NOMO-1 treated with DMSO at 0.1 percent for 48 hours (cell line): ENCODE measurements at regions not wholly inside any gene's neighbourhood (a gene's known extent, or its start where the extent isn't known, plus 50 kb on each side); places are given as distances from the start of the nearest gene placed in this dataset.
"Not testable (repeated sequence)": the region's sequence is repeated elsewhere in the genome, so short reads cannot be mapped to it uniquely, and the experiment has no call there.

Experiments
- DNase-seq: peaks from one replicate; lab custom pipeline; 2025; ENCODE audit not compliant: unreplicated experiment; lab: John Stamatoyannopoulos, UW

DNA sequence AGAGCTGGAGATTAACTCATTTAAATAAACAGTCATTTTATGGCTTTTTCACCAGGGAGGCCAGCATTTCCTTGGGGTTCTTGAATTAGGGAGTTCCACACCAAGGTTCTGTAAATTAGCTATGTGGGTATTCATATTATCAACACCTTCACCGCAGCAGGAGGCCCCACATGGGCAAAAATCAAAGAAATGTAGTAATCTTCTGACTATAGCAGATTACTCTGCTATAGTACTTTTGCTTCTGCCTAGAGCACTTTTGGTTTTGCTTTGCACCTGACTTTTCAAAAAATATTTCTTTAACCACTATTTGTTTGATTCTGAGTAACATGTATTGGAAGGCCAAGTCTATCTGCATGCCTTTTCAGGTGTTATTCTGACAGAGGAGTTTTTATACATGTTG, 108.6 kb upstream of the POMZP3 start:
- not testable (repeated sequence) for DNase-seq

GRCh38 chr7:76728571-76728974, 101.5 kb upstream of the POMZP3 start:
- not testable (repeated sequence) for DNase-seq

DNA sequence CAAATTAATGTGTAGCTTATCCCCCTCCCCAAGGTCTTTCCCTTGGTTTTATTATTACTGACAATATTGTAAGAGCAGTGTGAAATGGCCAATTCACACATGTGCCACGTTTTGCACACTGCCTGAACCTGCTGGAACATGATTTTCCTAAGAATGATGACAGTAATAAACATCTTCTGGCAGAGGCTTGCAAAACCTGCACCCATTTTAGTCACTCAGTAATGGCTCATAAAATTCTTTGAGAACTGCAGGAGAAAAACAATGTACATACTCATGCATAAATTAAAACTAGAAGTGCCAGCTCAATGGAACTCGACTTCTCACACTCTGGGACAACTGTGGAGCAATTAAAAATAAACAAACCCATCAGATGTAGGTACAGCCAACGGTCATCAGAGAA, 96.8 kb upstream of the POMZP3 start:
- not testable (repeated sequence) for DNase-seq

- not testable (repeated sequence) for DNase-seq
These were observed 89.5 kb upstream of the POMZP3 start for GRCh38 chr7:76716551-76716950.

- not testable (repeated sequence) for DNase-seq
These were observed 85.8 kb upstream of the POMZP3 start for GRCh38 chr7:76712926-76713325.

- not testable (repeated sequence) for DNase-seq
These were observed 84.6 kb upstream of the POMZP3 start for GRCh38 chr7:76711648-76712047.

DNA sequence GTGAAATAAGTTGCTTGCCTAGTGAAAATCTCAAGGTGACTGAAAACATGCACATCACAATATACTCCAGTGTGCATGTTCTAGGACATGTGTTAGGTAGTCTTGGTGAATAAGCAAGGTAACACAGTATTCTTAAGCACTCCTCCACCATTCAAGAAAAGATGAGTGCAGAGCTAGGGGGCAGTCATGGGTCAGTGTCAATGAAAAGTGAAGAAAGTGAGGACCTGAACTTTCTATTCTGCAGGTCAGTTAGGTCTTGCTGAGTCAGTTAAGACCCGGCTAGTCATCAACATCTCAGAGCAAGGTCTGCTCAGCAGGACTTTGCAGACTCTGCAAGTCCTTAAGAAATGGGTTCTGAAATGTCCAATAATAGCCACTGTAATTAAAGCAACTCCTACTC, 82.6 kb upstream of the POMZP3 start:
- not testable (repeated sequence) for DNase-seq

- DNase-seq = not testable (repeated sequence)
These were observed 81.4 kb upstream of the POMZP3 start for GRCh38 chr7:76708446-76708845.

DNA sequence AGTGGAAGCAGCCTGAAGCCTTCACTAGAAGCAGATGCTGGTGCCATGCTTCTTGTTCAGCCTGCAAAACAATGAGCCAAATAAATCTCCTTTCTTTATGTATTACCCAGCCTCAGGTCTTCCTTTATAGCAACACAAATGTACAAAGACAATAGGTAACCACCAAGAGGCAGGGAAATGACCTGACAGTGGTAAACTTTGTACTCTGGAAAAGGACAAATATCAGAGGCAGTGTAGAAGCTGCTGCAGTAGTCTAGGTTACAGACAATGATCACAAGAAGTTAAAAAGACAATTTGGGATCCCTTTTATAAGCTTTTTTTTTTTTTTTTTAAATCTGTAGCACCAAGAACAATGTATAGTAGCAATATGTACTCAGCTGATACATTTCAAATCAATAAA, 76.7 kb upstream of the POMZP3 start:
- DNase-seq = not testable (repeated sequence)

DNA sequence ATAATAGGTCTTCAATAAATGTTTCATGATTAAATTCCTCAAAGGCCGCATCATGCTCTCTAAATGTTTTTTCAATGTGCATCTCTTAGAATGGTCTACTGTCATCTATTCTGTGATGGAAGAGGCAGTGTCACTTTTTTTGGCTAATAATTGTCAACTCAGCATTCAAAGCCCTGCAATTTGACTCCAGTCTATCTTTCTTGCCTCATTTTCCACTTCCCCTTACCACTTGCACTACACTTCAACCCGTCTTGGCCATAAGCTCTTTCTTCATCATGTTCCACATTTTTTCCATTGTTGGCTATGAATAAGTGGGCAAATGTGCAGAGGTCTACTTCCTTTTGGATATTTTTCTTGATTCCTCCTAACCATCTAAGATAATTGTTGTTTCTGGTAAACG, 59.2 kb upstream of the POMZP3 start:
- DNase-seq = peak; percentile 43

GRCh38 chr7:76684737-76685136, 57.7 kb upstream of the POMZP3 start:
- DNase-seq = not testable (repeated sequence)

GRCh38 chr7:76683631-76684030, 56.6 kb upstream of the POMZP3 start:
- DNase-seq = not testable (repeated sequence)

- DNase-seq = not testable (repeated sequence)
These were observed 54.7 kb upstream of the POMZP3 start for GRCh38 chr7:76681810-76682209.

DNA sequence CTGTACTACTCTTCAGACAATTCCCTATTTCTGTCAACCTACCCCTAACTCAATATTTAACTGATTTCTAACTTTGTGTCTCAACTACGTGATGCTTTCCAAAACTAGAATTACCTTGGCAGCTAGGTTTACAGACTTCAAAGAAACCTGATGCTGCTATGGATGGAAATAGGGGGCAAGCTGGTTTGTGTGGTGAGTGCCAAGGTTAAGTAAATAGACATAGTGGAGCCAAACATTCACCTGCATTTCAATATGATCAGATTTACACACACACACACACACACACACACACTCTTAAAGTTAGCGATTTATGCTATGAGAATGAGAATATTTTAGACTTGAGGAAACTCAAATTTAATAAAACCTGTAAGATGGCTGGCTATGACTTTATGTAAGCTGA, 52.1 kb upstream of the POMZP3 start:
- not testable (repeated sequence) for DNase-seq

- DNase-seq = not testable (repeated sequence)
These were observed 51.4 kb upstream of the POMZP3 start for GRCh38 chr7:76678500-76678899.

GRCh38 chr7:76676890-76677289, 49.8 kb upstream of the POMZP3 start:
- peak; percentile 50 for DNase-seq
